ENCODE measurements at regions not wholly inside any gene's neighbourhood (a gene's known extent, or its start where the extent isn't known, plus 50 kb on each side); places are given as distances from the start of the nearest gene placed in this dataset.

DNA sequence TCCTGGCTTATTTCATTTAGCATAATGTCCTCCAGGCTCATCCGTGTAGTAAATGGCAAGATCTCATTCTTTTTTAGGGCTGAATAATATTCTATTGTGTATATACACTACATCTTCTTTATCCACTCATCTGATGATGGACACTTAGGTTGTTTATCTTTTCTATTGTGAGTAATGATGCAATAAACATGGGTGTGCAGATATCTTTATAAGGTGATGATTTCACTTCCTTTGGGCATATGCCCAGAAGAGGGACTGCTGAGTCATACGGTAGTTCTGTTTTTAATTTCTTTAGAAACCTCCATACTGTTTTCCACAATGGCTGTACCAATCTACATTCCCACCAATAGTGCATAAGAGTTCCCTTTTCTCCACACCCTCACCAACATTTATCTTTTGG, 317.6 kb upstream of the CNKSR2 start:
- no peak for DNase-seq (ENCODE audit: low read depth)

DNA sequence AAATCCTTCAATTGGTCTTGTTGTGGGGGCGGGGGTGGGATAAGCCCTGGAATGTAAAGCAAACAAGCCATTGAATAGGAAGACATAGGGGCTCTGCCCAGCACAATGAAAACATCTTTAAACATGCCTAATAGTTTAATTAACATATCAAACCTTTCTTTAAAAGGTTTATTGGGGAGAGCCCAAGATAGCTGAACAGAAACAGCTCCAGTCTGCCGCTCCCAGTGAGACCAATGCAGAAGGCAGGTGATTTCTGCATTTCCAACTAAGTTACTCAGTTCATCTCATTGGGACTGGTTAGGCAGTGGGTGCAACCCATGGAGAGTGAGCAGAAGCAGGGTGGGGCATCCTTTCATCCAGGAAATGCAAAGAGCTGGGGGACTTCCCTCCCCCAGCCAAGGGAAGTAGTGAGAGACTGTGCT, 327.2 kb upstream of the CNKSR2 start:
- DNase-seq (ENCODE audit: low read depth): no peak

DNA sequence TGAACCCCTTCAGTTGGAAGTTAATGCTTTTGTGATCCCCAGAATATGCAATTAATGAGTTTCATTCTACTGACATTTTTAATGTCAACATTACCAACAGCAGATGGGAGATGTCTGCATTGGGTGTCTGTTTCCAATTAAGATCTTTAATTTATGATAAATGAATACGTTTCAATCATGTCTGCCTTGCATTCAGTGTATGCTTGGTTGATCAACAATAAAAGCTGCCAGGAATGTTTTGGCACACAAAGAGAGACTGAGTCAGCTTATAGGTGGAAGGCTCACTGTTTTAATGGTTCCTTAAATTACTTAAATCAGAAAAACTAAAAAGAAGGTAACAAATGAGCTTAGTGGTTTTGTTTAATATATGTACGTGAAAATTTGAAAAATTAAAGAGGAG, 359.9 kb upstream of the CNKSR2 start:
- DNase-seq (ENCODE audit: low read depth): no peak

DNA sequence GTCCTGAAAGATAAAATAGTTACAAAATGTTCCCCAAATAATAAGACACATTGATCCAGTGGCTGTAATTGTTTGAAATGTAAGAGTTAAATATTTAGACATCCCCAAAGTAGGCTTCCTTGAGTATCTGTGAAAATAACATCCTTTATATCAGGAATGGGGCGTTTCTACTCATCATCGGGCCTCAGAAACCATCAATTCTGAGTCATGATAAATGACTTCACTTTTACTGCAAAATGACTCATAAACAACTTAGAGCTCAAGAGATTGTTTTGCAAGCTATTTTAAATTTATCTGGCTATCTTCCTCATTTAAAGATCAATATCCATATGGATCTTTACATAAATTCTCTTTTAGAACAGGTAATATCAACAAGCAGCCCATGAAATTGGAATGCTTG, 369.4 kb upstream of the CNKSR2 start:
- no peak for DNase-seq (ENCODE audit: low read depth)

DNA sequence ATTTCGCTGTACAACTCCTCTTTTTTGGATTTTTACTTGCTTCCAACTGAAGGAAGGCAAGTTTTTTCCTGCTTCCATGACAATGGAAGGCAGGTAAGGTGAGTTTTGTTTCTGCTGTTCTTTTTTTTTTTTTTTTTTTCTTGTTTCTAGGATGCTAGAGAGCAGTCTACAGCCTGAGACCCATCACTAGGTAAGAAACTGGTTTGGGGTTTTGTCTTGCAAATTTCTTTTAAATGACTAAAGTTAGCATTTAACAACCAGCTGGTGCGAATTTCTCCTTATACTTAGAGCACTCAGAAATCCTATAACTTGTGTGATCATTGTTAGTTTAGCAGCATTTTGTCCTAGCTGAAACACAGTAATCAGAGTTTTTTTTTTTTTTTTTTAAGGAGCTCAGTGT, 378.4 kb upstream of the CNKSR2 start:
- no peak for DNase-seq (ENCODE audit: low read depth)

DNA sequence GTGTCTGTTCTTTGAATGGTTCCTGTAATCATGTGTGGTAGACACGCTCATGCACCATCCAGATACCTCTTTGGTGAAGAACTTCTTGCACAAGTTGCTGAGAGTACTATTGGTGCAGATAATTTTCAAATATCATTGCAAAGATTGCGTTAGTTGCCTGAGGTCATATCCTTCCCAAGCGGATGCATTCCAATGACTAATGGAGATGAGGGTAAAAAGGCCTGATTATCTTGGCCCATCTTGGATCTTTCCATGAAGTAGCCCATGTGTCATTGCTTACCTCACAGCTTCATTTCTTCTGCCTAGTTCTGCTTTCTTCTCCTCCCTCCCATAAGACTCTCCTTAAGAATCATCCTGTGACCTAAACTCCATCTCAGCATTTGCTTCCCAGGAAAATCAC, 384.9 kb upstream of the CNKSR2 start:
- DNase-seq (ENCODE audit: low read depth): no peak

DNA sequence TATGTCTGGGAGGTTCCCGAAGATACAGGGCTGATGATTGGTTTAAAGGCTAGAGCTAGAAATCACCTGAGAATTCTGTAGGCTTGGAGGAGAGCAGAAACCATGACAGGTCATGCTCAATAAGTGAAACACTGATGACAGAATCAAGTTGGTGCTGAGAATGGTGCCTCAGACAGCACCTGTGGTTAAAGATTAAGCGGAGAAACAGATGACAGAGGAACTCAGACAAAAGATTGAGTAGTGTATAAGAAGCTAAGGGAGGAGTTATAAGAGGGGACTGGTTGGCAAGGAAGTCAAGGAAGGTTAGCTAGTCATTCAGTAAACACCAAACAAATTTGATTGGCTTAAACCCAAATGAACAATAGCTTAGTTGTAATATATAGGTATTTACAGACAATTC, 385.4 kb upstream of the CNKSR2 start:
- no peak for DNase-seq (ENCODE audit: low read depth)

DNA sequence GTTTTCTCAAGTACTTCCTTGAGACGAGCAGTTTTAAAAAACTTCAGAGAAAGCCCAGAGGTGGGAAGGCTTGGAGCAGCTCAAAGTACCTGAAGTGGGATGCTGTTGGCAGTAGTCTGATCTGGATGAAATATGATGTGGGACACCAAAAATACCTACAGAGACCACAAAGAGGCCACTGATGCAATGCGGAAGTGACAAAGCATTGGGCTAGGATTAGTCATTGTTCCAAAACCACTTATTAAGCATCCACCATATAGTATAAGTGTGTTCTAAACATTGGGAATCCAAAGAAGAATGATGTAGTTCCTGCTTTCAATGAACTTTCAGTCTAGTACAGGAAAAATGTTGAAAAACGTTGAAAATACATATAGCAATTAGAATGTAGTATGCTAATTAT, 386.1 kb upstream of the CNKSR2 start:
- no peak for DNase-seq (ENCODE audit: low read depth)

DNA sequence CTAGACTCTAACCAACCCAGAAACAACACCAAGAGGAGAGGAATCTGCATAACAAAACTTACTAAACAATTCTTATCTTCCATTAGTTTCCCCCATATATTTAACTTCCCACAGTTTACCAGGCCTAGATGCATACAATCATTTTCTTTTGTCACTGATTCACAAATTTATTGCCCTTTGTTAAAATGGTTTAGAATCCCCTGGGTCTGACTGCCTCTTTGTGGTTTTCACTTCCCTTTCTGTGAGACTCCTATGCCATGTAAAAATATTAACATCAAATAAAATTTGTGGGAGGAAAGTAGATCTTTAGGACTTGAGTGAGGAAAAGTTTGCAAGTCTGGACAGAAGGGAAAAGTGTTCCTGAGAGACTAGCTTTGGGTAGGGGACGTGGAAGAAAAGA, 393.8 kb upstream of the CNKSR2 start:
- DNase-seq (ENCODE audit: low read depth): no peak

DNA sequence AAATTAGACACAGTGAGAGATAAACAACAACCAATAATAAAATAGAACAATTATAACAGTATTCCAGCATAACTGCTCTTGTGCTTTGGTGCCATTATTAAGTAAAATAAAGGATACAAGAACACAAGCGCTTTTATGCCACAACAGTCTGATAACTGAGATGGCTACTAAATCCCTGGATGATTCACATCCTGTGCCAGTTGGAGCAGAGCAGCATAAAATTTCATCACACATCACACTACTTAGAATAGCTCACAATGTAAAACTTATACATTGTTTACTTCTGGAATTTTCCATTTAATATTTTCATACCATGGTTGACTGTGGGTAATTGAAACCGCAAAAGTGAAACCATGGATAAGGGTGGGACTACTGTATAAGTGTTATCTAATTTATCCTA, 399.9 kb upstream of the CNKSR2 start:
- DNase-seq (ENCODE audit: low read depth): peak; percentile 14

DNA sequence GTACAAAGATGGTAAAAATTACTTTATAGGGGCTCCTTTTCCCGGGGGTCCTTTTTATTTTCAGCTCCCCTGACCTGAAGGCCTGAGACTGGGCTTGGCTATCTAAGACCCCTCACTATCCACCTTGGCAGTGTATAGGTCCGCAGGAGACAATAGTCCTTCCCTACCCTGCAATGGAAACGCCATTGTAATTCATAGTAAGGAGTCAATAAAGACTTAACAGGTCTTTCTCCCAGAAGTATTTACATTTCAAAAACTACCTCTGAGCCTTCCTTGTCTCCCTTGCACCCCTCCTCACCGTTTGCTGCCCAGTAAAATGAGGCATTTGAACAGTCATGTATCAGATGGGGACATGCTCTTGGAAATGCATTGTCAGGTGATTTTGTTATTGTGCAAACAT, 401.2 kb upstream of the CNKSR2 start:
- DNase-seq (ENCODE audit: low read depth): no peak

DNA sequence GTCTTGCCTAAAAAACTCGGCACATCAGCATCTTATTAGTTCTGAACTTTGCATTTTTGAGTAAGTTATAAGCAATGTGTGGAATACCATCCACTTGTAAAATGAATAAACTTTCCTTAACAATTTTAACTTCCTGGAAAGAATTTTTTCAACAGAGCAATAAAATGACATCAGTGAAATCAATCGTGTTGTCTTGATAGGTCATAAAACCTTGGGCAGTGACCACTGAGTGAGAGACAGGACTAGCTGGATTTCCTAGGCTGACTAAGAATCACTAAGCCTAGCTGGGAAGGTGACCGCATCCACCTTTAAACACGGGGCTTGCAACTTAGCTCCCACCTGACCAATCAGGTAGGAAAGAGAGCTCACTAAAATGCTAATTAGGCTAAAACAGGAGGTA, 403.0 kb upstream of the CNKSR2 start:
- no peak for DNase-seq (ENCODE audit: low read depth)

DNA sequence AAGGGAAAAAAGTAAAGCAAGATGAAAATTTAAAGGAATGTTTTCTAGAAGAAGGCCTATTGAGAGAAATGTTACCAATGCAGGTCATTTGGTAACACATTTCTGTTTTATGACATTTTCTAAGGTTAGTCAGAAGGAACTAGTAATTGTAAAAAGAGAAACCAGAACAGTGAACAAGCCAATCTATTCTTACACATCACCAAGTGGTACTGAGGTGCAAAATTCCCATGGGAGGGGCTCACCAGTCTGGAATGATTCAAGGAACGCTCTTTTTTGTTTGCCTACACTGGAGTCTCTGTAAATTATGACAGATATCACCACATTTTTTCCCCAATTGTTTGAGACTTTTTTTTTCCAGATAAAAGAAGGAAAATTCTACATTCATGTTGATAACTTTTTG, 404.7 kb upstream of the CNKSR2 start:
- no peak for DNase-seq (ENCODE audit: low read depth)

DNA sequence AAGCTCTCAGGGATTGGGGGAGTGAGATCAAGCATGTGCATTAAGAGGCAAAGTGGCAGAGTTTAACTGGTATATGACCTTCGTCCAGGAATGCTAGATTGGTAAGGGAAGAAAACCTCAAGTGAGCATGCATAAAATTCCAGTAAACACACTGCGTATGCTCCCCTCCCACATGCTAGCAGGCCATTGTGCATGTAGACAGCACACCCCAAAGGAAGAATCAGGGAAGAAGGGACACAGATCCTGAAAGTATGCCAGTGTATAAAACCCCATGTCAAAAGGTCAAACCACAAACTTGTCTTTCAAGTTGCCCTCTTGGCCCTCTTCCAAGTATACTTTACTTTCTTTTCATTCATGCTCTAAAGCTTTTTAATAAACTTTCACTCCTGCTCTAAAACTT, 405.2 kb upstream of the CNKSR2 start:
- no peak for DNase-seq (ENCODE audit: low read depth)

DNA sequence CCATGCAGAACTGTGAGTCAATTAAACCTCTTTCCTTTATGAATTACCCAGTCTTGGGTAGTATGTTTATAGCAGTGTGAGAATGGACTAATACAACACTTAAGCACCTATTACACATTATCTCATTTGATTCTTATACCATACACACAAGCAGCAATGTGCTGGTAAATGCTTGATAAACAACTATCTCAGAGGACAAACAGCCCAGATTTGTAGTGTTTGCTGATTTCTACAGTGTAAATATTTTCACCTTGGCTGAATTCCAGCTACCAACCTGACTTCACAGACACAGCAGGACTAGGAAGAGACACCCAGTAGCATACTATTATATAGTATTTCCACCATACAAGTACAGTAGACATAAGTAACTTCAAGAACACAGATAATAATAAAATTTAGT, 406.5 kb upstream of the CNKSR2 start:
- no peak for DNase-seq (ENCODE audit: low read depth)

DNA sequence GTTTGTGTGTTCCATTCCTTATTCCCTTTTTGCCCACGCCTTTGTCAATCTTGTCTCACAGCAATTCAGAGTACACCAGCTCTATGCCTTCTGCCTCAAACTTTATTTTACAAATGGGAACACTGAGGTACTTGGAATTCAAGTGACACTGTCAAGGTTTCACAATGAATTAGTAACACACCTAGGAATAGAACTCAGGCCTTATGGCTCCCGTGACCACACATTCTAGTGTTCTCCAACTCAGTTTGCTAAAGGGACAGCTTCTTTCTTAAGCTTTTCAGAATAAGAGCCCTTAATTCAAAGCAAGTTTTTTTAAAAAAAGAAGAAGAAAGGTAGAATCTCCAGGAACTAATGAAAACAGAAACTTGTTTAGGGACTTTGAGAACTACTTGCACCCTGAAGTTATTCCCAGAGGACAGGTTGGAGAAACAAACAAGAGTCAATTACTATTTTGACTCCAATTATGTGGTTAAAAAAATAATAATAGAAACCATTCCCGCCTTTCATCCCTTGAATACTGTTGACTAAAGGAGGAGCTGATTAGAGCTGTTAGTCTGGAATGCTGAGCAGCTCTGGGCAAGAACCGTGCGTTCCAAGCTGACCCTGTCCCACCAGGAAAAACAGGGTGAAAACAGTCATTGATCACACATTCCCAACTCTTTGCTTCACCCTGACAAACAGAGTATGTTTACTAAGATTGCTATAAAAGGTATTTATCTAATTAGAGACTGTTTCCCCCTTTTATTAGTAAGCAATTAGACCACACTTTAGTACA, 408.8 kb upstream of the CNKSR2 start:
- DNase-seq (ENCODE audit: low read depth): no peak

DNA sequence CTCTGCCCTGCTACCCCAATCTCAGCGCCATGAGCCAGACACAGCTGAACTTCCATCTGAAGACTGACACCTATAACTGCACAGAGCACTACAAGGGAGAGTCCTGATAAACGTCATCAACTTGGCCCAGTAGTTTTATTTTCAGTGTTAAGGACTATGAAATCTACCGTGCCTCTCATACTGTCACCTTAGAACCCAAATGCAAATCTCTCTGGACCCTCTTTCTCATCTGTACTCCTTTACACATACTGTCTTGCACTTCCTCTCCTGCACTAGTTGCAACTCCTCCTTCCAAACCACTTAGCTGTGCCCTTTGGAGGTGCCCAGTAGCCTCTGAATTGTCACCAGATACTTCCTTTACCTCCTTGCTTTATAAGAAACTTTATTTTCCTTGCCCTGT, 420.2 kb upstream of the CNKSR2 start:
- DNase-seq (ENCODE audit: low read depth): no peak

DNA sequence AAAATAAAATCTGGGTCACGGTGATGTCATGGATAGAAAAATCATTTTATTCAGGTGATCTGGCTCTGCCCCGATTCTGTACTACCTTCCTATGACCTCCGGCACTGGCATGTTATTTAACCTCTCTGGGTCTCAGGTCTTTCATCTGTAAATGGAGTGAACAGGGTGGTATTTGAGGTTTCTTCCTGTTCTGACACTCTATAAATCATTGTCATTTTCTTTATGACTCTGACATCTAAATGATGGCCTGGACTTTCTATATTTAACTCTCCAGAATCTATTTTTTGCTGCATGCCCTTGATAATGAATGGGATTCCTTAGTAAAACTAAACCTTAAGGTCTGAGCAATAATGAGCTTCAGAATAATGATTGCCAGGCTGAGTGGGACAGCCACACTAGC, 422.0 kb upstream of the CNKSR2 start:
- DNase-seq (ENCODE audit: low read depth): no peak

DNA sequence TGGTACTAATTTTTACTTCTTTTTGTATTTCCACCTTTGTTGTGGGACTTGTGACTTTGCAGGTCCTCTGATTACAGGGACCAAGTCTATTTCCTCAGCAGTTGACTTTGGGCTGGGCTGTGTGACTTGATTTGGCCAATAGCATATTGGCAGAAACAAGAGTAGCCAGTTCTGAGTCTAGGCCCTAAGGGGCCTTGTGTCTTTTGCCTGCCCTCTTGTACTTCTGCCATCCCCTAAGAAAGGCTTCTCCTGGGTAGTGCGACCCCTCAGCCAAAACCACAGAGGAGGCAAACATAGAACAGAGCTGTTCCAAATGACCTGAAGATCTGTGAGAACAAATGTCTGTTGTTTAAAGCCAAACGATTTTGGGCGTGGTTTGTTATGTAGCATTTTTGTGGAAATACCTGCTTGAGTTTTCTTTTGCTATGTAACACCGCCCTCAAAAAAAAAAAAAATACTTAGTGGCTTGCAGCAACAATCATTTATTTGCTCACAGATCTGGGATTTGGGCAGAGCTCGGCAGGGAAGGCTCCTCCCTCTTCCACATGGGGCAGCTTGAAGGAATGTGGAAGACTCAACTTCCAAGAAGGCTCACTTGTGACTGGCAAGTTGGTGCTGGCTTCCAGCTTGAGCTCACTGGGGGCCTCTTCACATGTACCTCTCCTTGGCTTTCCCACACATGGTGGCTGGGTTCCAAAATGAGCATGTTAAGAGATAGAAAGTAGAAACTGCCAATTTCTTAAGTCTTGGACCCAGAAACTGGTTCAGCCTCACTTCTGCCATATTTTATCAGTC, 423.0 kb upstream of the CNKSR2 start:
- no peak for DNase-seq (ENCODE audit: low read depth)

DNA sequence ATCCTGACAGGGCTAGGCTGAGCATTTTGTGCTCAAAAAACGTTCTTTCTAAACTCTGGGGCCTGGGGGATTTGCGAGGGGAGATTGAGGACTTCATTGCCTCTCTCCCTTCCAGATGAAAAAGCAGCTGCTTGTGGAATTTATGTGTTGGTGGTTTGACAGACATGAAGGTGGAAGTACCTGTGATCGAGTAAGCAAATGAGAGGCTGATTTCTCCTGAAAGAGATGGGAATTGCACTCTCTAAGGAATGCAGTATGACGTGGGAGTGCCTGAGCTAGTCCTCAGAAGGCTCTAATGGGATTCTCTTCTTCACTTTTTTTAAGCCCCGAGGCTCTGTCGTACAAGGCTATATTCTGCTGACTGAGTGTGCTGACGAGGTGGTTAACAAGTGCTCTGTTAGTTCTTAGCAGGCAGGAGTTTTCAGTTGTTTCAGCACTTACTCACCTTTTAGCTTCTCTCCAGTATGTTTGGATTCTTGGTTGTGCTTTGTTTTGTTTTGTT, 426.8 kb upstream of the CNKSR2 start:
- DNase-seq (ENCODE audit: low read depth): no peak

DNA sequence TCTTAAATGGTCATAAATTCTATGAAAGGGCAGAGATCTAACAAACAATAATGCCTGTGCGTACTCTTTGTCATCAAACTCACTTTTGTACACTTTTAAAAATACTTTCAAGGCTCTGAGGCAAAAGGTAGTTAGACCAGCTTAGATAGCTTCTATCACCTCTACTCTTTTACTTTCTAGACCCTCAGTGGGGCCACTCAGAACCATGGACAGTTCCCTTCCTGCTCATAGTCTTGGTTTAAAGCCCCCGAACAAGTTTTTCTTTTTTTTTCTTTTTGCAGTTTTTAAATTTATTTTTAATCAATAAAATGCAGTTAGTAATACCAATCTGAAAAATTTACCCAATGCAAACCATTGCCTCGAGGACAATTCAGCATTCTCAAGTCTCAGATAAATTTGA, 460.5 kb upstream of the CNKSR2 start:
- DNase-seq (ENCODE audit: low read depth): no peak

DNA sequence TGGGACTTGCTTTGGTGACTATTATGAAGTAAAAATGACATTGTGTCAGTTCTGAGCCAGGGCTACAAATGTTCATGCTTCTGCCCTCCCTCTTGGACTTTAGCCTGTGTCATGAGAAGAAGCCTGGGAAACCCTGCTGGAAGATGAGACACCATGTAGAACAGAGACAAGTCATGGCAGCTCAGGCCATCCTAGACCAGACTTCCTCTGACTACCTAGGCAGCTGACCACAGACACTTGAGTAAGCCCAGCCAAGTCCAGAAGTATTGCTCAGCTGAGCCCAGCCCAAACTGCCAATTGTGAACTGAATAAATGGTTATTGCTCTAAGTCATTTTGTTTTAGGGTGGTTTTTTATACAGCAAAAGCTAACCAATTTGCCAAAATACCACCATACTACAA, 467.6 kb upstream of the CNKSR2 start:
- no peak for DNase-seq (ENCODE audit: low read depth)

DNA sequence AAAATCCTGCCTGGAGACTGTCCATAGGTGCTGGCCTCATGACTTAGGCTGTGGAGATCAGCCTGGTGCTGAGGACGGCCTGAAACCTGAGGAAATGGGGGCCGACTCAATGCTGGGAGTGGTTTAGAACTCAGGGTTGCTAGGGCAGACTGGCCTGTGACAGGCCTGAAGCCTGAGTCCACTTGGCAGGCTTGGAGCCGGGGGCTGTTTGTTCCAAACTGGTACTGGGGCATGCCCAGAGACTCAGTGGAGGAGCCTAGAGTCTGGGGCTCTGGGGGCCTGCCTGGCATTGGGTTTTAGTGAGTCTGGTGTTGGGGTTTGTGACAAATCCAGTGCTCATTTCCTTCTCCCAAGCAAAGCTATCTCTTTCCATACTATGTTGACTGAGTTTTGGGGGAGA, 489.7 kb upstream of the CNKSR2 start:
- DNase-seq (ENCODE audit: low read depth): no peak

DNA sequence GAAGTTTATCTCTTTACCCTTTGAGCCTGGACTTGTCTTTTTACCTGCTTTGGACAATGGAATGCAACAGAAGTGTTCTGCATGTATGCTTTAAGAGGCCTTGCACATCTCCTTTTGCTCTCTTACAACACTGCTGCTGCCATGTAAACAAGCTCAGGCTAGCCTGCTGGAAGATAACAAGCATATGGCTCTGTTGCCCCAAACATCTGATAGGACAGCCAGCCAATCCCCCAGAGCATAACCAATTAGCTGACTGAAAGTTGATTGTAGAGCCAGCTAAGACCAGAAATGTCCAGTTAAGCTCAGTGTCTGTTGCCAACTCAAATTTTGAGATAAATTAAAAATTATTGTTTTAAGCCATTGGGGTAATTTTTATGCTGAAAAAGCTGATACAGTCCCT, 510.6 kb upstream of the CNKSR2 start:
- DNase-seq (ENCODE audit: low read depth): no peak

Data from fibroblast of the conjunctiva (primary cell).